MM.1S (cell line): ENCODE measurements at regions not wholly inside any gene's neighbourhood (a gene's known extent, or its start where the extent isn't known, plus 50 kb on each side); places are given as distances from the start of the nearest gene placed in this dataset.

Experiments used
- DNase-seq: peaks from one replicate; pipeline ENCODE4 v3.0.0-alpha.2; 2015
- H2AFZ ChIP-seq: fragments of 300-600 bp; sonication (generic); 2 replicates; pipeline ENCODE4 v1.6.0; 2016; ENCODE audit warnings: antibody characterized with exemption, low read length
- H3F3A ChIP-seq: fragments of 300-600 bp; sonication (generic); 2 replicates; pipeline ENCODE4 v1.6.1; 2016; ENCODE audit warnings: mild to moderate bottlenecking, antibody characterized with exemption, low read length, moderate library complexity, mixed read lengths; ENCODE audit not compliant: insufficient read depth
- H3K27ac ChIP-seq: fragments of 300-600 bp; sonication (generic); 2 replicates; pipeline ENCODE4 v1.5.1; 2016; ENCODE audit warnings: mild to moderate bottlenecking, low read length
- H3K27me3 ChIP-seq: fragments of 300-600 bp; sonication (generic); replicated peaks from 2 replicates; pipeline ENCODE4 v1.6.0; 2016; ENCODE audit warnings: low read length; ENCODE audit not compliant: insufficient read depth
- H3K36me3 ChIP-seq: fragments of 300-600 bp; sonication (generic); replicated peaks from 2 replicates; pipeline ENCODE4 v1.6.1; 2016; ENCODE audit warnings: mild to moderate bottlenecking, low read length, mixed read lengths; ENCODE audit not compliant: insufficient read depth
- H3K4me1 ChIP-seq: fragments of 300-600 bp; sonication (generic); 2 replicates; pipeline ENCODE4 v1.6.1; 2016; ENCODE audit warnings: low read length, mixed read lengths
- H3K4me2 ChIP-seq: fragments of 300-600 bp; sonication (generic); 2 replicates; pipeline ENCODE4 v1.6.0; 2016; ENCODE audit warnings: low read depth, low read length
- H3K4me3 ChIP-seq: fragments of 300-600 bp; sonication (generic); 2 replicates; pipeline ENCODE4 v1.5.1; 2016; ENCODE audit warnings: low read length, mixed read lengths
- H3K79me2 ChIP-seq: fragments of 300-600 bp; sonication (generic); 2 replicates; pipeline ENCODE4 v1.6.1; 2016; ENCODE audit warnings: mixed run types, low read length, mixed read lengths
- H3K9ac ChIP-seq: fragments of 300-600 bp; sonication (generic); 2 replicates; pipeline ENCODE4 v1.6.1; 2016; ENCODE audit warnings: low read length, mixed read lengths
- H3K9me2 ChIP-seq: fragments of 300-600 bp; sonication (generic); replicated peaks from 2 replicates; pipeline ENCODE4 v1.6.1; 2016; ENCODE audit warnings: mild to moderate bottlenecking, low read length, mixed read lengths; ENCODE audit not compliant: insufficient read depth
- H3K9me3 ChIP-seq: fragments of 300-600 bp; sonication (generic); replicated peaks from 2 replicates; pipeline ENCODE4 v1.6.1; 2016; ENCODE audit warnings: mild to moderate bottlenecking, low read length, mixed read lengths; ENCODE audit not compliant: insufficient read depth
- H4K20me1 ChIP-seq: fragments of 300-600 bp; sonication (generic); 2 replicates; pipeline ENCODE4 v1.6.1; 2016; ENCODE audit warnings: mild to moderate bottlenecking, low read length, moderate library complexity, mixed read lengths; ENCODE audit not compliant: insufficient read depth
- EZH2 ChIP-seq: fragments of 300-600 bp; sonication (generic); optimal IDR thresholded peaks from 2 replicates; pipeline ENCODE3; 2017; ENCODE audit warnings: low read depth, mild to moderate bottlenecking, antibody characterized with exemption, low read length, mixed read lengths
- EZH2phosphoT487 ChIP-seq: fragments of 300-600 bp; sonication (generic); IDR thresholded peaks from 2 replicates; pipeline ENCODE4 v1.6.1; 2018; ENCODE audit warnings: antibody characterized with exemption, low read length
- TF ChIP-seq, protein P1 (sequence below): fragments of 300-600 bp; sonication (generic); IDR thresholded peaks from 2 replicates; pipeline ENCODE4 v1.5.1; 2016; ENCODE audit warnings: antibody characterized with exemption, low read length, mixed read lengths

DNA sequence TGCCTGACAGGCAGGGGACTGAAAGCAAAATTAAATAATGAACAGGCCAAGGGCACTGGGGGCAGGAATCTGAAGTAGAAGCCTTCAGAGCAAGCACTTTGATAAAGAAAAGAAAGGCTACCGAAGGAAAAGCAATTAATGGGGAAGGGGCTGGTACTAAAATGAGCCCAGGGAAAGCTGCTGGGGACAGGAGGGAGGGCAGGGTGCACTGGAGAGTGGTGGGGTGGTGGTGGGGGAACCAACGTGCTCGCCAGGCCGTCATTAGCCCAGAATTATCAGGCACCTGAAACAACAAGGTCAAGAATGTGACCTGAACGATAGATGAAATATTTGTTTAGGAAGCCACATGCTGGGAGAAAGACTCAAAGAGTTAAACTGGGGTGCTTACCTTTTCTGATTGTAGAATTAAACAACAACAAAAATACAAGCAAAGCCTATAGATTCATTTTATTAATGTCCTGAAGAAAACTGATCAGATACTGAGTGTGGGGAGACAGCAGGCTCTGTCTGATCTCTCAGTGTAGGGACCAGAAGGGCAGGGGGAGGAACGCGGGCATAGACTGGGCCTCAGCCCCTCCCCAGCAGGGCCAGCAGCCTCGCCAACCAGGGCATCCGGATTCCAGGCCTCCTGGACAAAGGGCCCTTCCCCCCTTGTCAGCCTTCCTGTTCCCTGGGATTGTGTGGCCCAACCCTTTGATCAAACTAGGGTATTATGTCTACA lies 239.7 kb upstream of the KLF3 start:
- TF ChIP-seq EZH2phosphoT487 (no peak), EZH2 (no peak)
- TF ChIP-seq, protein P1, sequence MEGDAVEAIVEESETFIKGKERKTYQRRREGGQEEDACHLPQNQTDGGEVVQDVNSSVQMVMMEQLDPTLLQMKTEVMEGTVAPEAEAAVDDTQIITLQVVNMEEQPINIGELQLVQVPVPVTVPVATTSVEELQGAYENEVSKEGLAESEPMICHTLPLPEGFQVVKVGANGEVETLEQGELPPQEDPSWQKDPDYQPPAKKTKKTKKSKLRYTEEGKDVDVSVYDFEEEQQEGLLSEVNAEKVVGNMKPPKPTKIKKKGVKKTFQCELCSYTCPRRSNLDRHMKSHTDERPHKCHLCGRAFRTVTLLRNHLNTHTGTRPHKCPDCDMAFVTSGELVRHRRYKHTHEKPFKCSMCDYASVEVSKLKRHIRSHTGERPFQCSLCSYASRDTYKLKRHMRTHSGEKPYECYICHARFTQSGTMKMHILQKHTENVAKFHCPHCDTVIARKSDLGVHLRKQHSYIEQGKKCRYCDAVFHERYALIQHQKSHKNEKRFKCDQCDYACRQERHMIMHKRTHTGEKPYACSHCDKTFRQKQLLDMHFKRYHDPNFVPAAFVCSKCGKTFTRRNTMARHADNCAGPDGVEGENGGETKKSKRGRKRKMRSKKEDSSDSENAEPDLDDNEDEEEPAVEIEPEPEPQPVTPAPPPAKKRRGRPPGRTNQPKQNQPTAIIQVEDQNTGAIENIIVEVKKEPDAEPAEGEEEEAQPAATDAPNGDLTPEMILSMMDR = no peak
- Histone ChIP-seq H3K4me2 (no peak overlapping the region), H4K20me1 (no peaks in the 10 kb centered on the region), H3F3A (no peaks in the 10 kb centered on the region), H3K27me3 (no peaks in the 10 kb centered on the region), H3K4me1 (no peaks in the 10 kb centered on the region), H3K79me2 (no peaks in the 10 kb centered on the region), H3K27ac (no peak overlapping the region), H3K9ac (no peak overlapping the region), H3K4me3 (no peak overlapping the region), H3K9me3 (no peaks in the 10 kb centered on the region), H3K36me3 (no peaks in the 10 kb centered on the region), H2AFZ (no peak overlapping the region), H3K9me2 (no peaks in the 10 kb centered on the region)
- DNase-seq = no peak

DNA sequence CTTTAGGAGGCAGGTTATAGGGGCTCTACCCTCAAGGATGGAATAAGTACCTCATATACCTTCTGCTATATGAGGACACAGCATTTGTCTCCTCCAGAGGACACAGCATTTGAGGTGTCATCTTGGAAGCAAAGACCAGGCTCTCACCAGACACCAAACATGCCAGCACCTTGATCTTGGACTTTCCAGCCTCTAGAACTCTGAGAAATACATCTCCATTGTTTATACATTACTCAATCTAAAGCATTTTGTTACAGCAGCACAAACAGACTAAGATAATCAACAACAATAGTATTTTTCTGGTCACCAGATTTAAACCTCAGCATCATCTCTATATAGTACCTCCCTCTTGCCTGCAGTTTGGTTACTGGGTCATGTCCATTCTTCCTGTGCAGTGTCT lies 237.5 kb upstream of the KLF3 start:
- no peak overlapping the region for H3K4me3 ChIP-seq
- no peaks in the 10 kb centered on the region for H3K9me3 ChIP-seq
- H3K36me3 ChIP-seq = no peaks in the 10 kb centered on the region
- TF ChIP-seq EZH2phosphoT487 = no peak
- no peak overlapping the region for H2AFZ ChIP-seq
- DNase-seq = no peak
- H4K20me1 ChIP-seq = no peaks in the 10 kb centered on the region
- H3K27me3 ChIP-seq = no peaks in the 10 kb centered on the region
- H3F3A ChIP-seq = no peaks in the 10 kb centered on the region
- no peaks in the 10 kb centered on the region for H3K9me2 ChIP-seq
- no peak overlapping the region for H3K4me2 ChIP-seq
- H3K9ac ChIP-seq = no peak overlapping the region
- H3K27ac ChIP-seq = no peak overlapping the region
- H3K79me2 ChIP-seq = no peaks in the 10 kb centered on the region
- no peaks in the 10 kb centered on the region for H3K4me1 ChIP-seq

DNA sequence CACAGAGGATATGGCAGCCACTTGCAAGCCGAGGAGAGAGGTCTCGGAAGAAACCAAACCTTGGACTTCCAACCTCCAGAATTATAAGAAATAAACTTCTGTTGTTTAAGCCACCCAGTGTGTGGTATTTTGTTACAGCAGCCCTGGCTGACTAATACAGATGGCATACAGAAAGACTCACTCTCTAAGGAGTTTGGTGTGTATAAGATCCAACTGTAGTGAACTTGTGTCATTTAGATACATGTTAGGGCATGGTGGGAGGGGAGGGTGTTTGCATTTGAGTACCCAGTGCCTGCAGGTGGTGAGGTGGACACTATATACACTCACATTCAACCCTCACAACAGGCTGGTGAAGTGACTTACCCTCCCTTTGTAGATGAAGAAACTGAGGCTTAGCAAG lies 233.2 kb upstream of the KLF3 start:
- no peak overlapping the region for H3K9ac ChIP-seq
- no peak overlapping the region for H3K27ac ChIP-seq
- no peaks in the 10 kb centered on the region for H3K36me3 ChIP-seq
- H3K79me2 ChIP-seq = no peaks in the 10 kb centered on the region
- no peak overlapping the region for H2AFZ ChIP-seq
- no peaks in the 10 kb centered on the region for H3K4me1 ChIP-seq
- no peak overlapping the region for H3K4me2 ChIP-seq
- no peak for DNase-seq
- no peaks in the 10 kb centered on the region for H3K9me3 ChIP-seq
- TF ChIP-seq EZH2 (no peak), EZH2phosphoT487 (no peak)
- TF ChIP-seq, protein P1 = no peak
- no peaks in the 10 kb centered on the region for H3K9me2 ChIP-seq
- no peaks in the 10 kb centered on the region for H3K27me3 ChIP-seq
- no peak overlapping the region for H3K4me3 ChIP-seq
- no peaks in the 10 kb centered on the region for H4K20me1 ChIP-seq
- no peaks in the 10 kb centered on the region for H3F3A ChIP-seq

DNA sequence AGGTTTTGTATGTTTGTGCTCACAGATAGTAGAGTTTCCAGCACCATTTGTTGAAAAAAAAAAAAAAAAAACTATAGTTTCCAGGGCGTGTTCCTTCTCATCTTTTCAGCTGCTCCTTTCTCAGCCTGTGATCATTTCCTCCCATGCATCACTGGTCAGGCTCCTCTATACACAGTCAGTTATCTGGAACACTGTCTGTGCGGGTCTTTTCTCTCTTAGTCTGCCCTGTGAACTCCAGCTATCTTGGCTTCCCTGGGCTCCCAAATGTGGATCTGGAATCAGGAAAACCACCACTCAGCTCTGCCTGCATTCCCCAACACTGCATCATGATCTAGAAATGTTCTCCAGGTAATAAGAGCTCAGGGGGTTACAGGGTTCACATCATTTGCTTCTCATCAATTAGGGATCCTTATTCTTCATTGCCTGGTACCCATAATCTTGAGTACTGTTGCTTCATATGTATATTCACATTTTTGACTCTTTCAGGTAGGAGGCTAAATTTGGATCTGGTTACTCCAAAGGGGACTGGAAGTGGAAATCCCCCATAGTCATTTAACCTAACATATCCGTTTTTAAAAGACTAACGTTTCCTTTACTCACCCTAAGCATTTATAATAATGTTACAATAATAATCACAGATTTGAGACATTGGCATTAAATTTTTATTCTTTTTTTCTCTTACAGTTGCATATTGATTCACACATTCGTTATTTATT lies 221.8 kb upstream of the KLF3 start:
- Histone ChIP-seq H3K27ac (no peak overlapping the region), H3K27me3 (no peaks in the 10 kb centered on the region), H4K20me1 (no peaks in the 10 kb centered on the region), H3K4me2 (no peak overlapping the region), H3K36me3 (no peaks in the 10 kb centered on the region), H3K79me2 (no peaks in the 10 kb centered on the region), H3K4me1 (no peaks in the 10 kb centered on the region), H3K9ac (no peak overlapping the region), H3K4me3 (no peak overlapping the region), H3K9me2 (no peaks in the 10 kb centered on the region), H3F3A (no peaks in the 10 kb centered on the region), H3K9me3 (no peaks in the 10 kb centered on the region), H2AFZ (no peak overlapping the region)
- TF ChIP-seq, protein P1 = no peak
- no peak for TF ChIP-seq EZH2
- no peak for TF ChIP-seq EZH2phosphoT487
- DNase-seq = no peak
